Osteoblast (primary cell): ENCODE measurements at regions not wholly inside any gene's neighbourhood (a gene's known extent, or its start where the extent isn't known, plus 50 kb on each side); places are given as distances from the start of the nearest gene placed in this dataset.

Source experiments
- DNase-seq: peaks from one replicate; pipeline ENCODE4 v3.0.0; 2011; ENCODE audit warnings: low spot score, mixed read lengths; ENCODE audit not compliant: insufficient read length; ENCODE audit errors: missing footprints
- H2AFZ ChIP-seq: 2 replicates; pipeline ENCODE4 v1.6.0; 2011; ENCODE audit warnings: mild to moderate bottlenecking, low read length
- H3K27ac ChIP-seq: 2 replicates; pipeline ENCODE4 v1.5.1; 2011; ENCODE audit warnings: mild to moderate bottlenecking, low read depth, low read length, moderate library complexity
- H3K27me3 ChIP-seq: 2 replicates; pipeline ENCODE4 v1.6.0; 2012; ENCODE audit warnings: mild to moderate bottlenecking, control low read depth, inconsistent platforms, low read length, moderate library complexity; ENCODE audit not compliant: insufficient read depth
- H3K36me3 ChIP-seq: 2 replicates; pipeline ENCODE4 v1.5.1; 2011; ENCODE audit warnings: mild to moderate bottlenecking, low read length, control low read depth, moderate library complexity; ENCODE audit not compliant: insufficient read depth
- H3K4me1 ChIP-seq: 2 replicates; pipeline ENCODE4 v1.5.1; 2011; ENCODE audit warnings: mild to moderate bottlenecking, low read length, control low read depth, moderate library complexity; ENCODE audit not compliant: insufficient read depth
- H3K4me2 ChIP-seq: 2 replicates; pipeline ENCODE4 v1.6.0; 2011; ENCODE audit warnings: mild to moderate bottlenecking, low read length; ENCODE audit not compliant: insufficient read depth
- H3K4me3 ChIP-seq: fragments of 200-600 bp; sonication (generic); 3 replicates; pipeline ENCODE4 v1.5.1; 2012; ENCODE audit warnings: mild to moderate bottlenecking, low read length, inconsistent platforms; ENCODE audit not compliant: insufficient read depth
- H3K79me2 ChIP-seq: 2 replicates; pipeline ENCODE4 v1.6.0; 2012; ENCODE audit warnings: mild to moderate bottlenecking, low read length, control low read depth, inconsistent platforms; ENCODE audit not compliant: insufficient read depth
- H3K9me3 ChIP-seq: 2 replicates; pipeline ENCODE4 v1.5.1; 2011; ENCODE audit warnings: low read depth, low read length, control low read depth
- H4K20me1 ChIP-seq: 2 replicates; pipeline ENCODE4 v1.6.0; 2012; ENCODE audit warnings: mild to moderate bottlenecking, low read length, control low read depth; ENCODE audit not compliant: insufficient read depth
- CTCF ChIP-seq: IDR thresholded peaks from 2 replicates; pipeline ENCODE4 v1.5.1; 2011; ENCODE audit warnings: mild to moderate bottlenecking, low read depth, low read length, moderate library complexity; ENCODE audit errors: extremely low read depth

GRCh38 chr1:14494911-14495310 lies 103.6 kb upstream of the KAZN start:
- Histone ChIP-seq H3K36me3 (no peaks in the 10 kb centered on the region), H3K27me3 (no peaks in the 10 kb centered on the region), H3K9me3 (no peaks in the 10 kb centered on the region), H3K4me3 (no peak overlapping the region), H2AFZ (no peak overlapping the region), H3K27ac (no peak overlapping the region), H3K4me1 (peaks cover 9% of the 10 kb centered on the region), H3K4me2 (no peak overlapping the region), H4K20me1 (no peaks in the 10 kb centered on the region), H3K79me2 (no peaks in the 10 kb centered on the region)
- no peak for DNase-seq
- TF ChIP-seq CTCF: no peak

- peaks cover 9% of the 10 kb centered on the region for H3K4me1 ChIP-seq
- no peak overlapping the region for H3K4me2 ChIP-seq
- no peak overlapping the region for H3K27ac ChIP-seq
- no peak overlapping the region for H3K4me3 ChIP-seq
- no peaks in the 10 kb centered on the region for H3K36me3 ChIP-seq
- H2AFZ ChIP-seq: no peak overlapping the region
- no peak for DNase-seq
- H3K79me2 ChIP-seq: no peaks in the 10 kb centered on the region
- H3K9me3 ChIP-seq: no peaks in the 10 kb centered on the region
- no peaks in the 10 kb centered on the region for H3K27me3 ChIP-seq
- no peaks in the 10 kb centered on the region for H4K20me1 ChIP-seq
- TF ChIP-seq CTCF: no peak
These were observed 103.1 kb upstream of the KAZN start for GRCh38 chr1:14495381-14495780.

GRCh38 chr1:14495996-14496395 lies 102.5 kb upstream of the KAZN start:
- Histone ChIP-seq H4K20me1 (no peaks in the 10 kb centered on the region), H2AFZ (no peak overlapping the region), H3K4me3 (no peak overlapping the region), H3K4me2 (no peak overlapping the region), H3K27me3 (no peaks in the 10 kb centered on the region), H3K27ac (no peak overlapping the region), H3K4me1 (peaks cover 9% of the 10 kb centered on the region), H3K9me3 (no peaks in the 10 kb centered on the region), H3K36me3 (no peaks in the 10 kb centered on the region), H3K79me2 (no peaks in the 10 kb centered on the region)
- no peak for DNase-seq
- TF ChIP-seq CTCF: no peak

GRCh38 chr1:14498839-14499238 lies 99.6 kb upstream of the KAZN start:
- Histone ChIP-seq H3K4me3 (no peak overlapping the region), H3K27me3 (peaks cover 4% of the 10 kb centered on the region), H3K36me3 (no peaks in the 10 kb centered on the region), H2AFZ (no peak overlapping the region), H3K9me3 (no peaks in the 10 kb centered on the region), H3K4me2 (no peak overlapping the region), H3K79me2 (no peaks in the 10 kb centered on the region), H4K20me1 (no peaks in the 10 kb centered on the region), H3K4me1 (peaks cover 9% of the 10 kb centered on the region), H3K27ac (no peak overlapping the region)
- DNase-seq: no peak
- no peak for TF ChIP-seq CTCF
